ENCODE measurements at regions not wholly inside any gene's neighbourhood (a gene's known extent, or its start where the extent isn't known, plus 50 kb on each side); places are given as distances from the start of the nearest gene placed in this dataset.

GRCh38 chr11:119937412-119937811 lies 200.5 kb downstream of the TRIM29 start:
- no peak for DNase-seq

- DNase-seq: no peak
Measured at GRCh38 chr11:119936426-119936825, 201.5 kb downstream of the TRIM29 start.

- DNase-seq: no peak
Measured at GRCh38 chr11:119935349-119935925, 202.5 kb downstream of the TRIM29 start.

DNA sequence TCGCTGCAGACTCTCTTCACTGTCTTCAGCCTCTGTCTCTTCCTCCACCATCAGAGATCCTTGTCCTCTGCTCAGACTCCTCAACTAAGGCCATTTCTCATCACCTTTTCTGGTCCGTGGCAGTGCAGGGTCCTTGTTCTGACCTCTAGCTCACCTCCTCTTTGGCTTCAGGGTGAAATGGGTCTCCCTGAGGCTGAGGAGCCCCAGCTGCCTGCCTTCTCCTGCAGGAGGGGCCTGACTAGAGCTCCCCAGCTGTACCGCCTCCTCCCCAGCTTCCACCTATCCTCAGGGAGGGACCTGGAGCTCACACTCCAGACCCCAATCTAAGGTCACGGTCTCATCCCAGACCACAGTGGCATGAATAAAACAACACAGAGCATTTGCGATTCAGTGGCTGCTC lies 203.0 kb downstream of the TRIM29 start:
- no peak for DNase-seq

- DNase-seq: no peak
Measured at GRCh38 chr11:119934267-119934666, 203.6 kb downstream of the TRIM29 start.

GRCh38 chr11:119933584-119933983 lies 204.3 kb downstream of the TRIM29 start:
- DNase-seq: no peak

- no peak for DNase-seq
Measured at GRCh38 chr11:119932828-119933562, 204.0 kb upstream of the NECTIN1 start.

GRCh38 chr11:119928047-119928446 lies 199.0 kb upstream of the NECTIN1 start:
- no peak for DNase-seq

DNA sequence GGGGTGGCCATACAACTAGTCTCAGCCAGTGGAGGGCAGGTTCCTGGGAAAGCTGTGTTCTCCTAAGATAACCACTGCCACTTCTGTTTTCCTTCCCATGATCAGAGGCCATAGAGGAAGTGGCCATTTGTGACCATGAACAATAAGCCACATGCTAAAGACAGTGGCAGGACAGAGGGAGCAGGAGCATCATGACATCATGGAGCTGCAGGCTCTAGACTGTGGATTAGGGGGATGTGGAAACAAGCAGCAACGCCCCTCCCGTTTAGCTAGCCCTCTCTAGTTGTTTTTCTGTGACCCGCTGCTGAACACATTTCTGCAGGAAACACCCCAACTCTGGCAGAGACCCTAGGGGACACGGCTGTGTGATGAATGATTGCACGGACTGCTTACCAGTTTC lies 195.0 kb upstream of the NECTIN1 start:
- DNase-seq: no peak

DNA sequence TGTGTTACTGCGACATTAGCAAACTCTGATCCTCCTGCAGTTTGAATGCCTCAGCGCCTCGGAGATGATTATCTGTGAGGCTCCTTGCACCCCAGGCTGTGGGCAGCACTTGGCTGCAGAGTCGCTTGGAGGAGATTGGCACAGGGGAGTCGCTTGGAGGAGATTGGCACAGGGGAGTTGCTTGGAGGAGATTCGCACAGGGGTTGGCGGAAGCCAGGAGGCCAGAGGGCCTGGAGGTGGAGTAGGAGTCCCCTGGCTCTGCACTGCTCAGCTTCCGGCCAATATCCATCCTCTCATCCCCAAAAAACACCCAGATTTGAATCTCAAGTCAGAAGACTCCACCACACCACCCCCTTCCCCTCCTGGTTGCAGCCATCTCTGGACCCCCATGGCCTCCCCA lies 192.6 kb upstream of the NECTIN1 start:
- DNase-seq: no peak

- DNase-seq: no peak
Measured at GRCh38 chr11:119920666-119921387, 191.8 kb upstream of the NECTIN1 start.

DNA sequence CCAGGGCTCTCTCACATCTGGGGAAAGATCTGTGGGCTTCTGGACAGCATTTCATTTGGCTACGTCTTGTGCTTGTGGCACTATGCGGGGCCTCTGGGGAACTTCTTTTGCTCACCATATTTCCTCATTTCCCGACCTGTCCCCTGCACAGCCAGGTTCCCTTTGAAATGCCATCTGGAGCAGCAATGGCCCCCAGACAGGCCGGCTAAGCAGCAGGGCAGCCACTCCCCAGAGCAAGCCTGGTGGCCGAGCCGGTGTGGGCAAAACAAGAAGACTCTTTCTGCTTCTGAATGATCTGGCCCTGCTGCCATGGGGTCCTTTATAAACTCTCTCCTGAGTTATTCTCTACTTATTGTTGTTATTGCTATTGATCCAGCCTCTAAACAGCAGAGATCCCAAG lies 190.7 kb upstream of the NECTIN1 start:
- no peak for DNase-seq

DNA sequence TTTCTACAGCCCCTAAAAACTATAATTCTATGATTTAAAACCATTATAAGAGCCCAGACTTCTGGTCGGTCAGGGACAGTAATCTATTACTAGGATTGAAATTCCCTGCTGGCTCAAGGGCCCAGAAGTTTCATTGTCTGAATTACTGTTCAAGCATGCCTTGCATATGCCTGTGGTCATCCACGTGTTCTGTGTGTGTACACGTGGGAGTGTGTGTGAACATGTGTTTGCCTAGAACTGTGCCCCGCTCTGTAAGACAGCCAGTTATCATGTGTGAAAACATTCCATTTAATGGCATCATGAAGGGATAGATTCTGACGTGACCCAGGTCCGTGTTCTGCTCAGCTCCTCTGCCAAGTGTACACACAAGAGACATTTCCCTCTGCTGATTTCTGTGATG lies 189.3 kb upstream of the NECTIN1 start:
- DNase-seq: no peak

- no peak for DNase-seq
Measured at GRCh38 chr11:119916568-119916967, 187.6 kb upstream of the NECTIN1 start.

DNA sequence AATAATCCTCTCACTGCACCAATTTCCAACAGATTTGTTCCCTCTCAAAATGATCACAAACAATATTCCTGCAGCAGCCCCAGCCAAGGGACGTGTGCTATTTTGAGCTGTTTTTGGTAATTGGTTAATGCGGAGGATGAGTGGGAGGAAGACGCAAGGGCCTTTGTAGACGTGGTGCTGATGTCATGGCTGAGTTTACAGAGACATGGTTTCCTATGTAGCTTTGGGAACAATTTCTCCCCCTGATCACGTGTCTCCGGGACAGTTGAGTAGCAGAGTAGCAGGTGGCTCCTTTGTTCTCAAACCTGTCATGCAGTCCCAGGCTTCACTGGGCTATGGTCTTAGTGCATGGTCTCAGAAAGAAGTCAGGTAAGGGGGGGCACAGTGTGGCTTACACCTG lies 183.2 kb upstream of the NECTIN1 start:
- DNase-seq: no peak

- DNase-seq: no peak
Measured at GRCh38 chr11:119910650-119911049, 181.7 kb upstream of the NECTIN1 start.

DNA sequence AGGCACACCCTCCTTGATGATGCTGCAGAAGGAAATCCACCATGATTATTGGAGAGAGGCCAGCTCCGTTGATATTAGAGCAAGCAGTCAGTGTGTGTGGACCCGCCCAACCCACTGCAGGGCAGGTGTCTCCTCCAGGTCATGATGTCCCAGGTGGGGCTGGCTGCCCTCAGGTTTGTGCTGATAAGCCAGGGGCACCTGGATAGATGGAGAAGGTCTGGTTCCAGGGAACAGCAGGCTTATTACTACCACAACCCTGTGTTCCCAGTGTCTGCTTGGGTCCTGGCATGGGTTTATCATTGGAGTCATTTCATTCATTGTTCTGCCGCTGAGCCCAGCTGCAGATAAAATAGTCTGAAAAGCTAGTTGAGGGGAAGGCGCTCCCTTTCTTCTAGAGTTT lies 181.1 kb upstream of the NECTIN1 start:
- DNase-seq: no peak

GRCh38 chr11:119909495-119909894 lies 180.5 kb upstream of the NECTIN1 start:
- no peak for DNase-seq

DNA sequence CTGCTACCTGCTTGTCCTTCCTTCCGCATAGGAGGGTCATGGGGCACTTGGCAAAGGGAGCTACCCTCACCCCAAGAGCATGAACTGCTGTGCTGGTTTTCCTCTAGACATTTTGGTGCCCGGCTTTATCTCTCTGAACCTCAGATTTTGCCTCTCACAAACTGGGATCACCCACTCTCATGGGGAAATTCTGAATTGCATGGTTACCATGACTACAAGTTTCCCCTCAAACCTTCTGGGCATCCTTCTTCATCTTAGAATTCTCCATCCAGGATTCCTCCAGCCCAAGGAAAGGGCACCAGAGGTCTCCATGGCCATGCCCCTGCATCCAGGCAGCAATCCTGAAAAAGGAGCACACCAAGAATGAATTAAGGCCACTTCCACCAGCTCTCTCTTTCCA lies 180.1 kb upstream of the NECTIN1 start:
- no peak for DNase-seq

DNA sequence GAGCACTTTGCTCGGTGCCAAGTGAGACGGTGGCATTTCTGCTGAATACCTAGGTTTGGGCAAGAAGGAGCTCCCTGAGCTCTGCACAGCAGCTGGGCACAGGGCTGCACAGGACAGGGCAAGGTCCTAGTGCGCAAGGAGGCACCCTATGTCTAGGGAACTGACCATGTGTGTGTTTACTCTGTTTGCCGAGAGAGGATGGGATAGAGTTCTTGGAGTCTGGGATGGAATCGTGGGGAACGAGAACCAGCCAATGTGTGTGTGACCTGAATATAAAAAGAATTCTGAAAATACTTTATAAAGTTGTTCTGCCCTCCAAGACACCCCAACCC lies 179.5 kb upstream of the NECTIN1 start:
- DNase-seq: no peak

- DNase-seq: no peak
Measured at GRCh38 chr11:119907878-119908572, 179.0 kb upstream of the NECTIN1 start.

GRCh38 chr11:119907122-119907851 lies 178.3 kb upstream of the NECTIN1 start:
- no peak for DNase-seq
